GM18909 (cell line): ENCODE measurements at regions not wholly inside any gene's neighbourhood (a gene's known extent, or its start where the extent isn't known, plus 50 kb on each side); places are given as distances from the start of the nearest gene placed in this dataset.

Experiments
- ATAC-seq: cut with Tn5 transposase; IDR thresholded peaks from one replicate; pipeline ENCODE4 v1.9.1; 2021; ENCODE audit warnings: mild to moderate bottlenecking; ENCODE audit not compliant: unreplicated experiment, poor library complexity

- no peak for ATAC-seq
Observed at GRCh38 chr7:41384418-41384817, 318.5 kb downstream of the INHBA start.

- ATAC-seq: no peak
Observed at GRCh38 chr7:41383596-41383995, 319.3 kb downstream of the INHBA start.

GRCh38 chr7:41378156-41378555, 324.7 kb downstream of the INHBA start:
- ATAC-seq: no peak

- ATAC-seq: no peak
Observed at GRCh38 chr7:41375582-41375981, 327.3 kb downstream of the INHBA start.

- ATAC-seq: no peak
Observed at GRCh38 chr7:41374150-41374848, 328.6 kb downstream of the INHBA start.

- ATAC-seq: no peak
Observed at GRCh38 chr7:41367967-41368882, 334.7 kb downstream of the INHBA start.

GRCh38 chr7:41351091-41351490, 351.8 kb downstream of the INHBA start:
- no peak for ATAC-seq

GRCh38 chr7:41346878-41347277, 356.0 kb downstream of the INHBA start:
- ATAC-seq: no peak

GRCh38 chr7:41339913-41340676, 362.8 kb downstream of the INHBA start:
- ATAC-seq: no peak

GRCh38 chr7:41336981-41337380, 365.9 kb downstream of the INHBA start:
- ATAC-seq: no peak

GRCh38 chr7:41336455-41336952, 366.4 kb downstream of the INHBA start:
- ATAC-seq: no peak

GRCh38 chr7:41334071-41334862, 368.6 kb downstream of the INHBA start:
- no peak for ATAC-seq

- no peak for ATAC-seq
Observed at GRCh38 chr7:41333511-41333910, 369.4 kb downstream of the INHBA start.

GRCh38 chr7:41331194-41331593, 371.7 kb downstream of the INHBA start:
- no peak for ATAC-seq

- no peak for ATAC-seq
Observed at GRCh38 chr7:41328544-41328943, 374.3 kb downstream of the INHBA start.

GRCh38 chr7:41328131-41328530, 374.8 kb downstream of the INHBA start:
- ATAC-seq: no peak

- ATAC-seq: no peak
Observed at GRCh38 chr7:41326616-41327015, 376.3 kb downstream of the INHBA start.

- ATAC-seq: no peak
Observed at GRCh38 chr7:41323806-41324205, 379.1 kb downstream of the INHBA start.

GRCh38 chr7:41319581-41319980, 383.3 kb downstream of the INHBA start:
- ATAC-seq: no peak

GRCh38 chr7:41316410-41316809, 386.5 kb downstream of the INHBA start:
- ATAC-seq: no peak
